ENCODE measurements at regions not wholly inside any gene's neighbourhood (a gene's known extent, or its start where the extent isn't known, plus 50 kb on each side); places are given as distances from the start of the nearest gene placed in this dataset.
A peak's percentile ranks its signal among the peaks of the same experiment; 100 is the strongest.

DNA sequence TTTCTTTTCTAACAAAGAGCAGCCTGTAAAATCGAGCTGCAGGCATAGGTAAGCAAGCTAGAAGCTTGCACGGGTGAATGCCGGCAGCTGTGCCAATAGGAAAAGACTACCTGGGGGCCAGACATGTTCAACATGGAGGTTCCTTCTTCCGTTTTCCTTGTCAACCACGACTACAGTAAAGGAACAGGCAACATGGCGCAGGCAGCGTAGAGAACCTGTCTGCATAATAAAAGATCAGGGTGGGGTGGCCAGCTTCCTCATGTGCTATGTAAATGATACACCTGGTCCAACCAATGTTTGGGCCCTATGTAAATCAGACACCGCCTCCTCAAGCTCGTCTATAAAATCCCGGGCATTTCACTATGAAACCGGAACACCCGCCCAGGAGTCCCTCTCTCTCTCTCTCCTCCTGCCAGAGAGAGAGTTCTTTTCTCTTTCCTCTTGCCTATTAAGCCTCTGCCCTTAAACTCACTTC, 103.8 kb upstream of the LIFR start:
- H3K36me3 Mint-ChIP-seq (ENCODE audit: low read depth, unreplicated experiment), result no peaks in the 10 kb centered on the region
- no peak overlapping the region for H3K4me3 Mint-ChIP-seq (ENCODE audit: unreplicated experiment)
- DNase-seq (ENCODE audit: low spot score), result no peak
- H3K27me3 Mint-ChIP-seq (ENCODE audit: unreplicated experiment), result peaks cover 2% of the 10 kb centered on the region
- peak overlapping the region; percentile 9 for H3K27ac Mint-ChIP-seq (ENCODE audit: unreplicated experiment)
- no peaks in the 10 kb centered on the region for H3K9me3 Mint-ChIP-seq (ENCODE audit: unreplicated experiment)
- H3K4me1 Mint-ChIP-seq (ENCODE audit: unreplicated experiment), result peaks cover 34% of the 10 kb centered on the region
- TF ChIP-seq CTCF (IDR thresholded peaks at IDR 0.05; ENCODE audit: unreplicated experiment), result no peak

DNA sequence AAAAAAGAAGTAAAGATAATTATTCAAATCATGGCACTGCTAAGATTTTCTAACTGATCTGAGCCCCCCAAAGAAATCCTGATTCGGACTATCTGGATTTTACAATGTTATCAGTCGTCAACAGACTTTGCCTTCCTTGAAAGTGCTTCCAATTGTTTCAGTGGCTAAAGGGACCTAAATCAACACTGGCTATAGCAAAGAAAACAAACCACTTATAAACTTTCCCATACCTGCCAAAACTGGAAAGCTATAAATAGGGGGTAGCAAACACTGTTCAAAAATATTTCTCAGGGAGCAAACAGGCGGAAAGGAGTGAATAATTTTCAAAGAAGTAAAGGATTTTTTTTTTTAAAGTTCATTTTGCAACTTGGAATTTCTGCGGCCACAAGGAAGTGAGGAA, 105.6 kb upstream of the LIFR start:
- no peaks in the 10 kb centered on the region for H3K36me3 Mint-ChIP-seq (ENCODE audit: low read depth, unreplicated experiment)
- peaks cover 48% of the 10 kb centered on the region for H3K4me1 Mint-ChIP-seq (ENCODE audit: unreplicated experiment)
- no peak for DNase-seq (ENCODE audit: low spot score)
- H3K27ac Mint-ChIP-seq (ENCODE audit: unreplicated experiment), result peak overlapping the region; percentile 81
- TF ChIP-seq CTCF (IDR thresholded peaks at IDR 0.05; ENCODE audit: unreplicated experiment), result no peak
- no peaks in the 10 kb centered on the region for H3K27me3 Mint-ChIP-seq (ENCODE audit: unreplicated experiment)
- no peaks in the 10 kb centered on the region for H3K9me3 Mint-ChIP-seq (ENCODE audit: unreplicated experiment)
- no peak overlapping the region for H3K4me3 Mint-ChIP-seq (ENCODE audit: unreplicated experiment)

DNA sequence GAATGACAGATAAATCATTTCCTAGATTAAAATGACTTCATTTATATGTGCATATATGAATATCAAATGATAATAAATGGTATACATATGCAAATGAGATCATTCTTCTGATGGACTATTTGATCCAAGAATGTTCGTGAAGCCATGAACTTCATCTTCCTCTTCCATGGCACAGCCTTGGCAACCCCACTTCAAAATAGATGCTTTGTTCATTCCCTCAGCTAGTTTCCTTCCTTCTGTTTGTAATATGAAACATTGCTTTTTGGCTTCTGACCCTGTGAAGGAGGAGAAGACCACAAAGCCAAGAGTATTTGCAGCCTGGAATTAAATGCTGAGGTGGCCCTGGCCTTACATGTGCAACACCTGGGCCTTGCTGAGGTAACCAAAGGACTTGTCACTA, 106.8 kb upstream of the LIFR start:
- DNase-seq (ENCODE audit: low spot score), result no peak
- Mint-ChIP-seq H3K4me3 (ENCODE audit: unreplicated experiment) (no peak overlapping the region), H3K27ac (ENCODE audit: unreplicated experiment) (no peak overlapping the region), H3K9me3 (ENCODE audit: unreplicated experiment) (no peaks in the 10 kb centered on the region), H3K4me1 (ENCODE audit: unreplicated experiment) (peaks cover 48% of the 10 kb centered on the region), H3K27me3 (ENCODE audit: unreplicated experiment) (no peaks in the 10 kb centered on the region), H3K36me3 (ENCODE audit: low read depth, unreplicated experiment) (no peaks in the 10 kb centered on the region)
- no peak for TF ChIP-seq CTCF (IDR thresholded peaks at IDR 0.05; ENCODE audit: unreplicated experiment)

DNA sequence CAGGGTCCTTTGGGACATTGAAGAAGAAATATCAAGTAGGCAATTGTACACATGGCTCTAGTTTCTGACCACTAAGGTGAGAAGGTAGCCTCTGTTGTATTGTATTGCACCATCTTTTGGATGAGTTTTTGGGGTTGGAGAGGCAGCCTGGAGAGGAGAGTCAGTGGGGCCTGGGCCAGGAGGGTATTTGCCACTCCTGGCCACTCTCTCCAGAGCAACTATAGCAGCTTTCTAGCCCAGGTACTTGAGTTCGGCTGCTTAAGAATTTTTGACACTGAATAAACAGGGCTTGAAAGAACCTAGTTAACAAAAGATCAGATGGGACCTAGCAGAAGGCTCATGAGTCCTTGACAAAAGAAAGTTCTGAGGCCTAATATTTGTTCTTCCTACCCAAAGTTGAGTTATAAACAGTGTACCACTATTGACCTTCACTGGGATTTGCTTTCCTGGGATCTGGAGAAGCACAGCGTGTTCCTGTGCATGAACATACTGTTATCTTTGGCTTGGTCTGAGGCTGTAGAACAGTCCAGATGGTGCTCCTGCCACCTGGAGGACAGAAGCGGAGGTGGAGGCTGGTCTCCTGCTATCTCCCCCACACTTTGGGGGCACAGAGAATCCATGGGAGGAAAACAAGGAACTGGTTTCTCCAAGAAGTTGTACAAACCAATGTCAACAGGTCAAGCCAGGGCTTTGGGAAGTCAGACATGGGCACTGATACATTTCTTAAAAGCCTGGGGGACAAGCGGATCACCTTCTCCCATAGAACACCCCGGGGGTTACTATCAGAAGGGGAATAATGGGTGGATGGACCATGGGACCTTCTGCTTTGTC, 110.4 kb upstream of the LIFR start:
- no peak overlapping the region for H3K4me3 Mint-ChIP-seq (ENCODE audit: unreplicated experiment)
- no peaks in the 10 kb centered on the region for H3K9me3 Mint-ChIP-seq (ENCODE audit: unreplicated experiment)
- no peaks in the 10 kb centered on the region for H3K36me3 Mint-ChIP-seq (ENCODE audit: low read depth, unreplicated experiment)
- H3K27me3 Mint-ChIP-seq (ENCODE audit: unreplicated experiment), result no peaks in the 10 kb centered on the region
- H3K4me1 Mint-ChIP-seq (ENCODE audit: unreplicated experiment), result peaks cover 32% of the 10 kb centered on the region
- TF ChIP-seq CTCF (IDR thresholded peaks at IDR 0.05; ENCODE audit: unreplicated experiment), result peak; percentile 42
- H3K27ac Mint-ChIP-seq (ENCODE audit: unreplicated experiment), result peak overlapping the region; percentile 36
- DNase-seq (ENCODE audit: low spot score), result peak; percentile 46

DNA sequence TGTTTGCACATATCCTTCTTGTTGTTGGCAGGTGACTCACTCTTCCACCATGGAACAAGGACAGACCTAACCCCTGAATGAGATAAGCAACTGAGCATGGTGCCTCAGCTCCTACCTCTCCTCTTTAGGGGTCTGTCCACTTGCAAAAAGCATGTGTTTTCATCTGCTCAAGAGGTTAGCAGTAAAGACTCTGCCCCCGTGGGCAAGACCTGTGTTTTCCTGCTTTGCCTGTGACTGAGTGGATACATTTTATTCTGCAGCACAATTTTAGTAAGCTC, 111.0 kb upstream of the LIFR start:
- no peaks in the 10 kb centered on the region for H3K36me3 Mint-ChIP-seq (ENCODE audit: low read depth, unreplicated experiment)
- no peak overlapping the region for H3K27ac Mint-ChIP-seq (ENCODE audit: unreplicated experiment)
- H3K4me1 Mint-ChIP-seq (ENCODE audit: unreplicated experiment), result peaks cover 28% of the 10 kb centered on the region
- no peak for DNase-seq (ENCODE audit: low spot score)
- no peaks in the 10 kb centered on the region for H3K27me3 Mint-ChIP-seq (ENCODE audit: unreplicated experiment)
- no peaks in the 10 kb centered on the region for H3K9me3 Mint-ChIP-seq (ENCODE audit: unreplicated experiment)
- H3K4me3 Mint-ChIP-seq (ENCODE audit: unreplicated experiment), result no peak overlapping the region
- no peak for TF ChIP-seq CTCF (IDR thresholded peaks at IDR 0.05; ENCODE audit: unreplicated experiment)

Measured in endothelial cell (in vitro differentiated cells).